ENCODE measurements at regions not wholly inside any gene's neighbourhood (a gene's known extent, or its start where the extent isn't known, plus 50 kb on each side); places are given as distances from the start of the nearest gene placed in this dataset.
A peak's percentile ranks its signal among the peaks of the same experiment; 100 is the strongest.

DNA sequence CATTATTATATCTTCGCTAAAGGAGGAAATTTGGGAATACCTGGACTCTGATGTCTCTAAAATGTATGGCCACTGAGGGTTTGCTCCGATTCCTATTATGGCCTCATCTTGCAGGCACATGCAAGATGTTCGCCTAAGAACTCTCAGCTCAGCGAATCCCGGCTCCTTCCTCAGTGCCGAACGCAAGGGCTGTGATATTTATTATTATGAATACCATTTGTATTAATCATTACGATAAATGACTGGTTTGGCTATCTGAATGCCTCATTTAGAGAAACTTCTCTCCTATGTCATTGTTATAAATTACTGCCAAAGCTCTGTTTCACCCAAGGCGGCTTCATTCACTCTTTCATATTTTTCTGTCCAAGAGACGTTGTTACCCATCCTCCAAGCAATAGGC lies 369.7 kb upstream of the TSHZ3 start:
- no peak for DNase-seq

DNA sequence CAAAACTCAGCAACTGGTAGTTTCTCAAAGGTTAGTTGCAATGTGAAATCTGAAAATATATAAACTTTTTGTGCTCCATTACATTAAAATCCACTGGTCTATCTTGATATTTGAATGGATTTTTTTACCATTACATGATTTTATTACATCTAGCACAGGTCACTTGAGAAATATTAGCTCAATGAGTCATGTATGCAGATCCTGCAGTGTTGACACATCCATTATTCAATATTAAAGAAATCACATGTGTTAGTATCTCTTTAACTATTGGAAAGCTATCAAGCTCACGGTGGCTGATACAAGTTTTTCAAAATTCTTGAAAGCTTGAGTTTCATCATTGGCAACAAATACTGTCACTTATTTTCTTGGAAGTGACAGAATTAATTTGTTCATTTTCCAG lies 373.9 kb upstream of the TSHZ3 start:
- no peak for DNase-seq

DNA sequence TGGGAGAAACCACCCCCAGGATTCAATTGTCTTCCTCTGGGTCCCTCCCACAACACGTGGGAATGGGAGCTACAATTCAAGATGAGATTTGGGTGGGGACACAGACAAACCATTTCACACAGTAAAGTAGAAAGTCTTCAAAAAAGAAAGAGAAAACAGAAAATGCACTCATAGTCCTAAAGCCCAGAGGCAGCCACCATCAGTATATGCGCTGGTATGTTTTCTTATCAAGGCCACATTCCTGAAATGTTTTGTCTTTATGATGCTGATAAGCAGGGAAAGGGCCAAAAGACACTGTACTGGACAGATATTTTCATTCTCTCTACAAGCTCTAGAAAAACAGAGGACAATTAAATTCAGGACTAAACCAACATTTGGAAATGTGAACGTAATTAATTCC lies 375.8 kb upstream of the TSHZ3 start:
- no peak for DNase-seq

DNA sequence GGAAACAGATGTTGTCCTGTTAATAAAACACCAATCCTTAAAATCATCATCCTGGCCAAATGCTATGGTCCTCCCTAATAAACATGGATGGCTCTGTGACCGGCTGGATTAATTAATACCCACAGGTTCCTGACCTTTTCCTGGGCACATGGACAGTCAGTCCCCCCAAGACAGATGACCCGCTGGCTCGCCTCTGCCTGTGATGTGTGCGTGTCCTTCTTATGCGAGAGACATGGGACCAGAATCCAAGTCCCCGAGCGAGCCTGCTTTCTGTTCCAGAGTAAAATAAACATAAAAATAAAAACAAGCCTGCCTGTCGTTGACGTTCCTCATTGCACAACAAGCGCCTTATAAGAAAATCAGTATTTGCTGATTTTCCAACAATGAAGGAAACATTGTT lies 378.3 kb upstream of the TSHZ3 start:
- DNase-seq = no peak

DNA sequence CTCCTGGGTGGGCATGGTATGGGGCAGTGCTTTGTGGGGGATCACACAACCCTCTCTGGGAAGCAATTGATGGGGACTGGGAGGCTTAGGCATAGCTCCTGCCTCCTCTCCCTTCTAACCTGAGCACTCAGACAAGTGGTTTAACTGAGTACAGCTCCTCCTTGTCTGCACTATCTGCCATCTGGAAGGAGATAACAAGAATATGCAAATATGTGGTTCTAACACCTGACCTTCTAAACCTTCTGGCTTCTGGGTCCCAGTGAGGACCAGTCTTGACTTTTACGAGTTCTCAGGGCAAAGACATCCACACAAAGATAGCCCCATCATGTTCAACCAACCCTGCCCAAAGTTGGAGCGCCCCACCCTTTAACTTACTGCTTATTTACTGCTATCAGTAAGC lies 381.0 kb upstream of the TSHZ3 start:
- DNase-seq = no peak

DNA sequence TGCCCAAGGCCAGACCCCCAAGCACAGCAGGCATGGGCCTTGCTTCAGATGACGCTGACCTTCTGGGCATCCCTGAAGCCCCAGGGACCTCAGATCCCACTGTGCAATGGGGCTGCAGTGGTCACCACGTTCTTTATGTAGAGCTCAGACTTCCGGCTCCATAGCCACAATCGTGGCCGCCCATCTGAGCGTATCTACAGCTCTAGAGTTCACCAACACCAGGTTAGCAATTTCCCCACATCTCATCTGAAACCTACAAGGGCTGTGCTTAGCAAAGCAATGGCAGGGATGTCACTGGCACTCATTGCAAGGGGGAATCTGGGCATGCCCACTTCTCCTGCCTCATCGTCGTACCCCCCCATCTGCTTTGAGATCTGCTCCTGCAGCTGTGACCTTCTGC lies 384.4 kb upstream of the TSHZ3 start:
- no peak for DNase-seq

DNA sequence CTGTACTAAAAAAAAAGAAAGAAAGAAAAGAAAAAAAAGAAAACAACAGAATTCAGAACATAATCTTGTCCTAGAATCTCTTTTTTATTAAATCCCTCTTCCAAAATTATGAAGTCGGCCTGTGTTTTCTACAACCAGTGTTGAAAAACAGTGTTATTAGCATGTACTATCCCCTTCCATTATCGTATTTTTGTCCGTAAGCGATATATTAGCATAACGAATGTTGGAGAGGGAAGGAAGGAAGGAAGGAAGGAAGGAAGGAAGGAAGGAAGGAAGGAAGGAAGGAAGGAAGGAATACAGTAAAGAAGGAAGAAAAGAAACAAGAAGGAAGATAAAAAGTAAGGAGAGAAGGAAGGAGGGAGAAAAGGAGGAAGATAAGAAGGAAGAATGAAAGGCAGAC lies 393.0 kb upstream of the TSHZ3 start:
- DNase-seq = no peak

DNA sequence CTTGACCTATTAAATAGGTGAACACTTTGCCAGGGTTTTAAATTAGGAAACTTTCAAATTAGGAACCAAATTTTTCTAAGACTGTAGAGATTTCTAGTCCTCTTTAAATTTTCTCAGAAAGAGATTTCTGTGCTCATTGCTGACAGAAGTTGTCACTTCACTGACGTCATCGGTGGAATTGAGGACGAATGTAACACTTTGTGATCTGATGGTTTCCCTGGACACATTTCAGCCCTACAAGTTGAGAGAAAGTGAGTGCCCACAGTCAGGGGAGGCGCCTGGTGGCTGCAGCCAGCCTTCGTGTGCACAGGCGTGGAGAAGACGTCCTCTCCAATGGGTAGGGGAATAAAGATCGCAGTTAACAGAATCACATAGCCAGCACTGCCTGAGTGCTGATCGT lies 396.5 kb upstream of the TSHZ3 start:
- DNase-seq = no peak

DNA sequence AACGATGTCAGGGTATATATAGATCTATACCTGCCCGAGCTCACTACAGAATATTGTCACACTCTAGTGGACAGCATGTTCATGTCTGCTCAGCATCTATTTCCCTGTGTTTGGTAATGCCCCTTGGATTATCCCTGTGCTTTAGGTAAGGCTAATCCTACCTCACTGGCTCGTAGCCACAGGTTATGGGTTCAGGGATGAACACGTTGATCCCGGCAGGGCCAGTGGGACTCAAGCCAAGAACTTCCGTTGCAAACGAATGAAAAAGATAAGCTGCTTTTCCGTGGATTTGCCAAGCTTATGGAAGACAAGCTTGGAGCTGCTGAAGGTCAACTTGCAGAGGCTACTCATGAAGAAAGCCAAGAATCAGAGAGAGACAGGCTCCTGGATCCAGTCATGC lies 400.0 kb upstream of the TSHZ3 start:
- DNase-seq = no peak

DNA sequence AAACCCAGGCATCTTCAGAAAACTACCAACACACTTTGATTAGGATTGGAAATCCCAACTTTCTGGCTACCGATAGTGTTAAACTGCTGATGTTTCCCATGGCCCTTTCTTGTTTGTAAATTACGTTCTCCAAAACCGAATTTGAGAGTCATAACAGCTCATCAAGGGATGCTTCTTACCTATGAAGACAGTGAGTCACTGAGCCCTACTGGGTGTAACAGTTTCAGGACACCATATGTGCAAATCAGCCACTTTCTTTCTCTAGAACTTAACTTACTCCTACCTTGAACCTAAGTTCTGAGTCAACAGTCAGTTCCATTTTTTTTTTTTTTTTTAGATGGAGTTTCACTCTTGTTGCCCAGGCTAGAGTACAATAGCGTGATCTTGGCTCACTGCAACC lies 410.1 kb upstream of the TSHZ3 start:
- no peak for DNase-seq

DNA sequence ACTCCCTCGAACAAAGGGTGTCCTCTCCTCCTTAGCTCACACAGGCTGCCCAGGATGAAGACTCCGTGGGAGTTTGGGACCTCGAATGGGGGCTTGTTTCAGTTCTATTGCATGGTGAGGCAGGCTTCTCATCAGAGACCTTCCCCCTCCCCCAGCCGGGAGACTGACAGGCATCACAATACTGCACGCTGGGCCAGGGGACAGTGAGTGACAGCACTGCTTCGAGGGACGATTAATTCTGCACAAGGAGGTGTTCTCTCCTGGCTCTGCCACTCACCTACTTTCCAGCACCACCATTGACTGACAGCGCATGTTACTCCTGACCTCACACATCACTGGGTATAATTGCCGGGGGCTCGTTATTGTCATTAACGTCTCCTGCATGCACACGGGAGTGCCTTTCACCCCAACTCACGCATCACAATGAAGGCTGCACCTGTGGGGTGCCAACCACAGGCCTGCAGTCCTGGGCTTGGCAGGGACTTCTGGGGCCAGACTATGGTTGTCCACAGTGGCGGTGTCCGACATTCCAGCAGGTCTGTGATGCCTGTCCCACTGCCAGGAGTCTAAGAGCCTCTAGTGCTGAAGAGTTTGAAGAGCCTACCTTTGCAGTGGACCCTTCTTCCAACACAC lies 412.2 kb upstream of the TSHZ3 start:
- DNase-seq = no peak

DNA sequence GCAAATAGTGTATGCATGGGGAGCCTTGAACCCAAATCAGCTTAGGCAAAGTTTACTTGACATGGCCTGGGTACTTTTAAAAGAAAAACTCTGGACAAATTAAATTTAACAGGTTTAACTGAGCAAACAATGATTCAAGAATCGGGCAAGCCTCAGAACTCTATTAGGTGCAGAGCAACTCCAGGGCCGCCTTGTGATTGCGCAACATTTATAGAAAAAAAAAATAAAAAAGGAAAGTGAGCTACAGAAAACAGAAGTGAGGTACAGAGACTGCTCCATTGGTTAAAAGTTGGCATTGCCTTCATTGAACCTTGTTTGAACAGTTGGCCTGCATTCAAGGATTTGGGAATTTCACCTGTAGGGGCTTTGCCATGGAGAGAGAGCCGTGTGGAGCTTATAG lies 421.0 kb upstream of the TSHZ3 start:
- DNase-seq = no peak

DNA sequence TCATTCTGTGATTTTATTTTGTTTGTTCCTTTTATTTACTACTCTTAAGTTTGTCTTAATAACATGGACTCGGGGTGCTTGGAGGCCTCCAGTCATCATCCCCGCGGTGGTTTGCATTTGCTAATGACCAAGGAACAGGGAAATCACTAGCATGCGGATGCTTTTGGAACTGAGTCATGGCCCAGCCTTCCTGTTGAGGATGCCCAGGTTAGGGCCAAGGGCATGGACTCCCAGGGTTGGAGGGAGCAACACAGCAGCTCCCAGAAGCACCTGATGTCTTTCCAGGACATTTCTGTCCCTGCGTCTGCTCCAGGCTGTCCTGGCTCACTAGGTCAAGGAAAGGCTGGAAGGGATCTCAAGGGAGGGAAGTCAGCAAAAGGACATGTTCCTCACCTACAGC lies 423.7 kb upstream of the TSHZ3 start:
- DNase-seq = no peak

DNA sequence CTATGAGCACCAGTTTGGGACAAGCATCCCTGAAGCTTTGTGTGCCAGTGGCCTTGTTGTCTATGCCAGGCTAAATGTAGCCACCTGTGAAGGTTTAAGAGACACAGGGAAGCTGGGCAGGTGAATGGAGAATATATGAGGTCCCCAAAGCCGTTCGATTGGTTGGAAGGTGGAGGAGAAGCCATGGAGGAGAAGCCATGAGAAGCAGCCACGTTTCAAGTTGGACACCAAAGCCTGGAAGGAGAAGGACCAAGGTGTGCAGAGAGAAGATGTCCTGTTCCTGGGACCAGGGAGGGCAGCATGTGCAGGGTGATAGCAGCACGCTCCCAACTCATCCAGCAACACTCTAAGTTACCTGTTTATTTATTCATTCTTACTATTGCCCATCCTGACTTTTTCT lies 432.3 kb upstream of the TSHZ3 start:
- DNase-seq = no peak

DNA sequence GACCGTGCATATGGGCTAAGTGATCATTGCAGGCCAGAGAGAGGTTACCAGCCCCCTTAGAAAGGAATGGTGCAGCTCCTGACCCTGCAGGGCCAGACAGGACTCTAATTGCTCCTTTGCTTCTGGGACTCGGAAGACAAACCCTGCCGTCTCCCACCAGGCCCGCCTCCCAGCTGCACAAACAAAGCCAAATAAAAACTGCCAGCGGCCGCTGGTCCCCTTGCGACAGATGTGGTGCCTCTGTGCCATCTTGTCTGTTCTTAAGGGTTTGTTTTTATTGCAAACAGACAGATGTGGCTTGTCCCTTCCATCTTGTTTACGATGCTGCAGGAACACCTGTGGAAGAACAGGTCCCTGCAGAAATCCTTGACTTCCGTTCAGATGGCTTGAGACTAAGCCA lies 434.4 kb upstream of the TSHZ3 start:
- no peak for DNase-seq

DNA sequence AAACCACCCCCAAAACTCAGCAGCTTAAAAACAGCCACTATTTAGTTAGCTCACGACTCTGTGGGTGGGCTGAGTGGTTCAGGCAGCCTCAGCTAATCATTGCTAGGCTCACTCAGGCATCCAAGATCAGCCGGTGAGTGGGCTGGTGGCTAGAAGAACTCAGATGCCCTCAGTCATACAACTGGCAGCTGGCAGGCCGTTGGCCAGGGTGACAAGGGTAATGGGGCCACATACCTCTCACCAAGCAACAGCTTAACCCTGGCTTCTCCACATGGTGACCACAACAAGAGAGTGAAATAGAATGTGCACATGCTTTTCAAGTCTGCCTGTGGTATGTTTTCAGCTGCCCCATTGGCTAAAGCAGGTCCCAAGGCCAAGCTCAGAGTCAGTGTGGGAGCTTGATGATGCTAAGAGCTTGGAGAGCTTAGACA lies 435.4 kb upstream of the TSHZ3 start:
- DNase-seq = no peak

DNA sequence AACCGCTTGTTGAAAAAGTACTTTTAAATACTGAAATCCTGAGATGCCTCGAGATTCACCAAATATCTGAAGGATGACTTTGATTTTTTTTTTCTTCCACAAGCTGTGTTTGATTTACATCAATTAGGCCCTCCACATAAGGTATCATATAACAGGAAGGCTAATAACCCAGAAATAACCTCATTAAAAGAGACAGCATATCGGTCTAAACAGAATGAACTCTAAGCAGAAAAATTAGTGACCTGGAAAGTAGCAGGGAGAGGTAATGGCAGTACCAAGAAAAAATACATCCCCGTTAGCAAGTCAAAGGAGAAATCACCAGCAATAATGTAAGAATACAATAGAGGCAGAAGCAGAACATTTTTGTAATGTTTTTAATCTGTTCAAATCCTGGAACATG lies 452.4 kb upstream of the TSHZ3 start:
- DNase-seq = peak; percentile 38

DNA sequence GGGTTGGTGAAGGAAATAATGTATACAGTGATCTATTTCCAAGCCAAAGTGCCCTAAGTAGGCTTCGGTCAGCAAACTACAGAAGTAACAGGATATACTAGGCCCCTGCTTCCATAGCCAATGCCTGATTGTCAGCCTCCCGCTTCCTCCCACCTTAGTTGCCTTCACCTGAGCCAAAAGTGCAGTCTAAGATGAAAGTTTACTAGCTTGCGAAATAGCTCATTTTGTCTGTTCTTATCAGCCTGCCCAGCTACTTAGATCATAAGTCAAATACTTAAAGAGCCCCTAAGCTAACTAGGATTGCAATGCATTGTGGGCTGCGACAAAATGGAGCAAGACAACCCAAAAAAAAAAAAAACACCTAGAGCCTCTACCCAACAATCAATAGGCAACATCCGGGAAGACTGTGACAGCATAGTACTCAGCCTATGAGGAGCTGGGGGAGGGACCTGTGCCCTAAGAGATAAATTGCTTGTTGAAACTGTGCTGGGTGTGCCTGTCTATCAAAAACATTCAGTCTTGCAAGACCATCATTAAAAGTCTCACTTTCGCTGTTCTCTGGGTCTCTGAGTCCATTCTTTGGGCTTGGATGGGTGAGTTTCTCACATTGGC lies 454.7 kb upstream of the TSHZ3 start:
- DNase-seq = peak; percentile 63

DNA sequence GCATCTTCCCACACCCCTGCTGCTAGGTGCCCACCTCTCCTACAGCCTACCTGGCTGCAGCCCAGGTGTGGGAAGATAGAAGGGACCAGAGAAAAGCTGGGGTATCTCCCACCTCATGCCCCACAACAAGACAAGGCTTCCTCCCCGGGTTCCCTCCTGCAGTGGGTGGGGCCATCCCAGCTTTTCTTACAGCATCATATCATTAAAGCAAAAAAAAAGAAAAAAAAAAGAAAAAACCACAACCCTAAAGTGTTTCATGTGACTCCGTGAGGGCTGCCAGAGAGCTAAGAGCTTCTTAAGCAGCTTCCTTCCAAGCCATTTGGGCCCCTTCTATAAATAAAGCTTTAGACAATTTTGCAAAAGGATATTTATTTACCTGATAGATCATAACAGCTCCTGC lies 455.4 kb upstream of the TSHZ3 start:
- DNase-seq = peak; percentile 93

DNA sequence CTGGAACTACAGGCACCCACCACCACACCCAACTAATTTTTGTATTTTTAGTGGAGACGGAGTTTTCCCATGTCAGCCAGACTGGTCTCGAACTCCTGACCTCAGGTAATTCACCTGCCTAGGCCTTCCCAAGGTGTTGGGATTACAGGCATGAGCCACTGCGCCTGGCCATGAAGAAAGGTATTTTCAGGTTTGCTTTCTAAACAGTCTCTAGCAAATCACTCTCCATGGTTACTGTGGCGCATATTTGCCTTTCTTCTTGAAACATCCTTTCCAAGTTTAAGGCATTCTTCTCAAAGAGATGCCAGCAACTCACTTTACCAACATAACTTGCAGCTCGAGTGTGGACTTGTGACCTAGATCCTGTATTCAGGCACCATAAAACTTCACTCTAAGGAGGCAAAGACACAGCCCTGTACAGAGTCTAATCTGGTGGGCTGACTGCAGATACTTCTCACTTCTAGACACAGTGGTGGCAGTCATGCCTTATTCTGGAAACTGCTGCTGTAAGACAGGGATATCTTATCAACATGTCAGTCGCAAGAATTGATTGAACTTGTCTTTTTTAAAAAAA lies 461.4 kb upstream of the TSHZ3 start:
- no peak for DNase-seq

DNA sequence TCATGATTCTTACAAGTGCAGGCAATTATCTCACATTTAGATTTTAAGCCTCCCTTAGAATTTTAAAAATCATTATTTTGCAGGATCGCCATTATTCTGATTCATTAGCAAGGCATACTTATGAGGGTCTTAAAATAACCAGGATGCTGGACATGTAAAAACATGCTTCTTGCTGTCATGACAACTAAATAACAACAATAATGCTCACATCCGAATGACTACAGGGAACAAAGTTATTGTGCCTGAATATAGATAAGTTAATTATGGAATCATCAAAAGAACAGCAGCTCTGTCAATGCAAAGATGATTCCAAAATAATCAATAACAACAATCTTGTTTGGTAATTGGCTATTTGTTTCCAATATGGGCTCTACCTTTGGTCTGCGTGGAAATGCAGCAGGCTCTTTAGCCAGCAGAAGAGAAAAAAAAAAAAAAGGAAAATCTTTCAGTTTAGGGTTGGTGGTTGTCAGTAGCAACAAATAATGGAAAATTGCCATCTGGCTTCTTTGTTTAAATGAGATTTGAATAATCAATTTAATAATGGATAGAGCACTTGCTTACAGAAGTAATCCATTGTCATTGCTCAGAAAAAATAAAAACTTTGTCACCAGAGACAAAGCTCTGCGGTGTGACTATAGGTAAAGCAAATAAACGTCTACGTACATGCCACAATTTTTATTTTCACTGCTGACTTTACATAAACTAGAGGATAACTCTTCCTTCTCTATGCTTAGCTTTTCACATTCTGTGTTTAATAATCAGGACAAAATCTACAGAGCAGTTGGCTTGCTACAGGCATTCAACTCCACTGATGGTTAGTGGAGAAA lies 468.9 kb upstream of the TSHZ3 start:
- DNase-seq = no peak

DNA sequence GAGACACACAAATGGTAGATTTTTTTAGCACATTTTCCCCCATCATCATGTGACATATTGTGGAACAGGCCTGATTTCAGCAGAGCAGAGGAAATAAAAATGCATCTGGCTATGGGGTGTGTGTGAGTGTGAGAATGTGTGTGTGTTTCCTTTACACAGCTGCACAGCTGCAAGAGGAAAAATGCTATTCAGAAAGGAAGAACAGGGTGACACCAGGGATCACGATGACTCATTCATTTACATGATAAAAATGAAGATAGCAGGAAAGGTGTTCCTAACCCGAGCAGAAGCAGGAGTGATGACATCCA lies 469.5 kb upstream of the TSHZ3 start:
- DNase-seq = no peak

DNA sequence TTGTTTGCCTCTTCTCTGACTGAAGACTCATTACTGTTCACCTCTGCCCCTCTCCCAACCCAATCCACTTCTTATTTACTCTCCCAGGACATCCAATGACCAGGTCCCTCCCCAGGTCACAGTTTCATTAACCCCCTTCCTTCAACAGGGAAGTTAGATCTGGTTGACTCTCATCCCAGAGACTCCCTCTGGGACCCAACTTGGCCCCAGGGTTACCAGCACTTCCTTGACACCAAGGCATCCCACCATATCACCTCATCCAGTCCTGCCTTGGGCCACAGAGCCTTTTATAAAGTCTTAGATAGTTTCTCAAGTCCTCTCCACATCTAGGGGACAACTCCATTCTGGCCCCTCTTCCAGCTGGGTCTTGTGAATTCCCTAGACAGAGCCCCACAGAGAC lies 470.6 kb upstream of the TSHZ3 start:
- no peak for DNase-seq

DNA sequence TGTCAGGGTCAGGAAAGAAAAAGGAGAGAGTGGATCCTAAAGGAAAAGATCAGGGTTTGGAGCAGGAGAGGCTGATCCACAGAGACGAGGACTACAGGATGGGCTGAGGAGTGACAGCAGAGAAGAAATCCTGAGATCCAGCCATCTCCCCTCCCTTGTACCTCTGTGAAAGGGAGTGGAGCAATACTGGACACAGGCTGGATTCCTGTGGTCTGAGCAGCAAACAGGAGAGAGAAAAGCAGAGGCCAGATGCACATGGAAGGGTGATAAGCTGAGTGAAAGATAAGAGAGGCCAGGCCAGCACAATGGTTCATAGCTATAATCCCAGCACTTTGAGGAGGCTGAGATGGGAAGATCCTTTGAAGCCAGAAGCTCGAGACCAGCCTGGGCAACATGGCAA lies 472.1 kb upstream of the TSHZ3 start:
- no peak for DNase-seq
